PC-9 (cell line): ENCODE measurements at regions not wholly inside any gene's neighbourhood (a gene's known extent, or its start where the extent isn't known, plus 50 kb on each side); places are given as distances from the start of the nearest gene placed in this dataset.

Experiments
- BruUV-seq: library from RNA; stranded (reverse); fragments of 400-500 nt; replicated peaks from 2 replicates; lab custom pipeline; 2021; lab: Mats Ljungman, UMichigan
- CTCF ChIA-PET: fragments of 300-600 bp; sonication (Branson Sonifier 250); formaldehyde crosslinking; loops from one replicate; lab custom pipeline; 2022; ENCODE audit warnings: antibody characterized with exemption; lab: Charles Lee
- POLR2A ChIA-PET: fragments of 300-600 bp; sonication (Branson Sonifier 250); formaldehyde crosslinking; loops from one replicate; lab custom pipeline; 2022; ENCODE audit warnings: antibody characterized with exemption; ENCODE audit not compliant: unreplicated experiment; lab: Charles Lee
- DNase-seq, 2 experiments: peaks; one replicate each; pipeline versions ENCODE4 v3.0.0 to v3.0.0-alpha.2; 2015 to 2022; ENCODE audit warnings: mixed read lengths in 1 of 2
- H2AFZ ChIP-seq: fragments of 200-600 bp; sonication (generic); 2 replicates; pipeline ENCODE4 v1.8.1; 2017; ENCODE audit warnings: antibody characterized with exemption
- H3F3A ChIP-seq: fragments of 200-600 bp; sonication (generic); 2 replicates; pipeline ENCODE4 v1.8.1; 2017; ENCODE audit warnings: antibody characterized with exemption, mild to moderate bottlenecking, low read depth; ENCODE audit not compliant: insufficient read depth
- H3K27ac ChIP-seq: fragments of 200-600 bp; sonication (generic); 2 replicates; pipeline ENCODE4 v1.6.1; 2016; ENCODE audit warnings: mixed run types
- H3K27me3 ChIP-seq: fragments of 200-600 bp; sonication (generic); 2 replicates; pipeline ENCODE4 v1.6.1; 2016; ENCODE audit warnings: low read depth, mixed run types; ENCODE audit not compliant: insufficient read depth
- H3K36me3 ChIP-seq: fragments of 200-600 bp; sonication (generic); 2 replicates; pipeline ENCODE4 v1.6.1; 2016; ENCODE audit warnings: low read depth, mixed run types
- H3K4me1 ChIP-seq: fragments of 200-600 bp; sonication (generic); replicated peaks from 2 replicates; pipeline ENCODE4 v1.6.1; 2016; ENCODE audit warnings: mixed run types; ENCODE audit not compliant: insufficient read depth
- H3K4me2 ChIP-seq: fragments of 200-600 bp; sonication (generic); 2 replicates; pipeline ENCODE4 v1.6.1; 2017; ENCODE audit warnings: mixed run types
- H3K4me3 ChIP-seq: fragments of 200-600 bp; sonication (generic); 2 replicates; pipeline ENCODE4 v1.6.1; 2016; ENCODE audit warnings: mixed run types
- H3K79me2 ChIP-seq: fragments of 200-600 bp; sonication (generic); 2 replicates; pipeline ENCODE4 v1.6.1; 2017; ENCODE audit warnings: low read depth, mixed run types
- H3K9me2 ChIP-seq: fragments of 200-600 bp; sonication (generic); 2 replicates; pipeline ENCODE4 v1.8.1; 2017; ENCODE audit warnings: mild to moderate bottlenecking; ENCODE audit not compliant: insufficient read depth
- H3K9me3 ChIP-seq: fragments of 200-600 bp; sonication (generic); 2 replicates; pipeline ENCODE4 v1.8.1; 2016; ENCODE audit warnings: low read depth; ENCODE audit not compliant: insufficient read depth
- H4K20me1 ChIP-seq: fragments of 200-600 bp; sonication (generic); 2 replicates; pipeline ENCODE4 v1.8.1; 2017; ENCODE audit not compliant: insufficient read depth
- CTCF ChIP-seq: fragments of 200-600 bp; sonication (generic); conservative IDR thresholded peaks from 2 replicates; pipeline ENCODE4 v1.6.1; 2017; ENCODE audit warnings: mixed run types, antibody characterized with exemption, mild to moderate bottlenecking, moderate library complexity
- EZH2 ChIP-seq: fragments of 200-600 bp; sonication (generic); IDR thresholded peaks from 2 replicates; pipeline ENCODE4 v1.8.0; 2017; ENCODE audit warnings: antibody characterized with exemption, low read depth
- intact Hi-C: fragments of 100-400 bp; cut with micrococcal nuclease; formaldehyde crosslinking; loops from one replicate; pipeline ENCODE4 v1.10.0; 2022; ENCODE audit not compliant: unreplicated experiment

- H3K79me2 ChIP-seq: no peaks in the 10 kb centered on the region
- TF ChIP-seq CTCF: no peak
- no peak for TF ChIP-seq EZH2
- intact Hi-C loops: loop anchor here (1.0 to 5.0 kb wide), 8 partner anchors 44 to 240 kb away; partner anchors contain the start of gene NFKBIZ
- no peaks in the 10 kb centered on the region for H3K9me2 ChIP-seq
- peak overlapping the region; percentile 7; the same call in 1 of the 2 replicates for H3K4me2 ChIP-seq
- no peaks in the 10 kb centered on the region for H3K27me3 ChIP-seq
- ChIA-PET CTCF (interaction anchor here (0.5 to 1.1 kb wide), 3 partner anchors 85 to 600 kb away, joined by 3 to 4 read pairs (median 3); no protein-coding TSS in a partner anchor), POLR2A (interaction anchor here (0.6 to 1.0 kb wide), 4 partner anchors 48 to 172 kb away, joined by 3 to 6 read pairs (median 4); partner anchors contain the start of gene NFKBIZ)
- H2AFZ ChIP-seq: no peak overlapping the region
- H3K4me1 ChIP-seq: peaks cover 12% of the 10 kb centered on the region
- no peaks in the 10 kb centered on the region; the same call in 1 of the 2 replicates for H3F3A ChIP-seq
- H3K4me3 ChIP-seq: no peak overlapping the region
- H3K27ac ChIP-seq: peak overlapping the region; percentile 1; the same call in 1 of the 2 replicates
- peak; percentile 67 to 91 for DNase-seq
- no TSS peak for BruUV-seq
- no peaks in the 10 kb centered on the region for H4K20me1 ChIP-seq
- H3K36me3 ChIP-seq: no peaks in the 10 kb centered on the region
- H3K9me3 ChIP-seq: no peaks in the 10 kb centered on the region
Observed at GRCh38 chr3:101984356-101984755, 135.0 kb downstream of the NFKBIZ start.

- Histone ChIP-seq H3K4me2 (no peak overlapping the region), H4K20me1 (no peaks in the 10 kb centered on the region), H3K27ac (no peak overlapping the region), H3K9me3 (no peaks in the 10 kb centered on the region), H2AFZ (no peak overlapping the region), H3K9me2 (no peaks in the 10 kb centered on the region), H3K27me3 (no peaks in the 10 kb centered on the region), H3K79me2 (no peaks in the 10 kb centered on the region), H3K4me3 (no peak overlapping the region), H3F3A (no peaks in the 10 kb centered on the region; the same call in 1 of the 2 replicates), H3K4me1 (peaks cover 12% of the 10 kb centered on the region), H3K36me3 (no peaks in the 10 kb centered on the region)
- BruUV-seq: no TSS peak
- TF ChIP-seq CTCF (no peak), EZH2 (no peak)
- no peak for DNase-seq
- CTCF ChIA-PET: no interaction called here
- intact Hi-C loops: no loop called here
- POLR2A ChIA-PET: no interaction called here
Observed at GRCh38 chr3:101988596-101988995, 139.3 kb downstream of the NFKBIZ start.

- H3K4me2 ChIP-seq: no peak overlapping the region
- no peak overlapping the region for H3K27ac ChIP-seq
- no peaks in the 10 kb centered on the region for H3K9me3 ChIP-seq
- BruUV-seq: no TSS peak
- H3K79me2 ChIP-seq: no peaks in the 10 kb centered on the region
- H3K4me3 ChIP-seq: no peak overlapping the region
- H3K4me1 ChIP-seq: peaks cover 4% of the 10 kb centered on the region
- DNase-seq: no peak
- H4K20me1 ChIP-seq: no peaks in the 10 kb centered on the region
- H3K36me3 ChIP-seq: no peaks in the 10 kb centered on the region
- H3F3A ChIP-seq: no peaks in the 10 kb centered on the region
- intact Hi-C loops: no loop called here
- ChIA-PET CTCF (no interaction called here), POLR2A (no interaction called here)
- no peaks in the 10 kb centered on the region for H3K9me2 ChIP-seq
- TF ChIP-seq CTCF (no peak), EZH2 (no peak)
- no peaks in the 10 kb centered on the region for H3K27me3 ChIP-seq
- no peak overlapping the region for H2AFZ ChIP-seq
Observed at GRCh38 chr3:101989578-101990200, 140.4 kb downstream of the NFKBIZ start.
